ENCODE measurements at regions not wholly inside any gene's neighbourhood (a gene's known extent, or its start where the extent isn't known, plus 50 kb on each side); places are given as distances from the start of the nearest gene placed in this dataset.

DNA sequence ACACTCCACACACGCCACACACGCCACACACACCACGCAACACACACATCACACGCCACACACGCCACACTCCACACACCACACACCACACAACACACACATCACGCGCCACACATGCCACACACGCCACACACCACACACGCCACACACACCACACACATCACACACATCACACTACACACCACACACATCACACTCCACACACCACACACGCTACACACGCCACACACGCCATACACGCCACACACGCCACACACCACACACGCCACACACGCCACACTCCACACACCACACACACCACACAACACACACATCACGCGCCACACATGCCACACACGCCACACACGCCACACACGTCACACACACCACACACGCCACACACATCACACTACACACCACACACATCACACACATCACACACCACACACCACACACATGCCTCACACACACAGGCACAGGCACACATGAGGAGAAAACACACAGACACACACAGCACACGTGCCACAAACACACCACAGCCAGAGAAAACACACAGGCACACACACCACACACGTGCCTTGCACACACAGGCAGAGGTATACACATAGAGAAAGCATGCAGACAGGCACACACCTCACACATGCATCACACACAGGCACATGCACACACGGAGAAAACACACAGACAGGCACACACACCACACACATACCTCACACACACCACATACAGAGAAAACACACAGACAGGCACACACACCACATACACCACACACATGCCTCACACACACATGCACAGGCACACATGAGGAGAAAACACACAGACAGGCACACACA, 241.5 kb upstream of the MYT1L start:
- intact Hi-C loops (cut with DNase I): no loop called here
- 92 to 93% (median 93%) methylated on average over 25 of the region's 25 CpGs for WGBS, 3 donors
- no peaks in the 10 kb centered on the region for H3K4me1 ChIP-seq (ENCODE audit: insufficient read depth)
- H3K27me3 ChIP-seq: no peaks in the 10 kb centered on the region
- H3K9me3 ChIP-seq: no peaks in the 10 kb centered on the region
- H3K27ac ChIP-seq: no peak overlapping the region
- H3K4me3 ChIP-seq: no peak overlapping the region
- no peak for DNase-seq
- TF ChIP-seq EP300 (IDR thresholded peaks at IDR 0.05): no peak
- TF ChIP-seq, protein P1, sequence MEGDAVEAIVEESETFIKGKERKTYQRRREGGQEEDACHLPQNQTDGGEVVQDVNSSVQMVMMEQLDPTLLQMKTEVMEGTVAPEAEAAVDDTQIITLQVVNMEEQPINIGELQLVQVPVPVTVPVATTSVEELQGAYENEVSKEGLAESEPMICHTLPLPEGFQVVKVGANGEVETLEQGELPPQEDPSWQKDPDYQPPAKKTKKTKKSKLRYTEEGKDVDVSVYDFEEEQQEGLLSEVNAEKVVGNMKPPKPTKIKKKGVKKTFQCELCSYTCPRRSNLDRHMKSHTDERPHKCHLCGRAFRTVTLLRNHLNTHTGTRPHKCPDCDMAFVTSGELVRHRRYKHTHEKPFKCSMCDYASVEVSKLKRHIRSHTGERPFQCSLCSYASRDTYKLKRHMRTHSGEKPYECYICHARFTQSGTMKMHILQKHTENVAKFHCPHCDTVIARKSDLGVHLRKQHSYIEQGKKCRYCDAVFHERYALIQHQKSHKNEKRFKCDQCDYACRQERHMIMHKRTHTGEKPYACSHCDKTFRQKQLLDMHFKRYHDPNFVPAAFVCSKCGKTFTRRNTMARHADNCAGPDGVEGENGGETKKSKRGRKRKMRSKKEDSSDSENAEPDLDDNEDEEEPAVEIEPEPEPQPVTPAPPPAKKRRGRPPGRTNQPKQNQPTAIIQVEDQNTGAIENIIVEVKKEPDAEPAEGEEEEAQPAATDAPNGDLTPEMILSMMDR (IDR thresholded peaks at IDR 0.05): no peak
- H3K36me3 ChIP-seq: no peaks in the 10 kb centered on the region

DNA sequence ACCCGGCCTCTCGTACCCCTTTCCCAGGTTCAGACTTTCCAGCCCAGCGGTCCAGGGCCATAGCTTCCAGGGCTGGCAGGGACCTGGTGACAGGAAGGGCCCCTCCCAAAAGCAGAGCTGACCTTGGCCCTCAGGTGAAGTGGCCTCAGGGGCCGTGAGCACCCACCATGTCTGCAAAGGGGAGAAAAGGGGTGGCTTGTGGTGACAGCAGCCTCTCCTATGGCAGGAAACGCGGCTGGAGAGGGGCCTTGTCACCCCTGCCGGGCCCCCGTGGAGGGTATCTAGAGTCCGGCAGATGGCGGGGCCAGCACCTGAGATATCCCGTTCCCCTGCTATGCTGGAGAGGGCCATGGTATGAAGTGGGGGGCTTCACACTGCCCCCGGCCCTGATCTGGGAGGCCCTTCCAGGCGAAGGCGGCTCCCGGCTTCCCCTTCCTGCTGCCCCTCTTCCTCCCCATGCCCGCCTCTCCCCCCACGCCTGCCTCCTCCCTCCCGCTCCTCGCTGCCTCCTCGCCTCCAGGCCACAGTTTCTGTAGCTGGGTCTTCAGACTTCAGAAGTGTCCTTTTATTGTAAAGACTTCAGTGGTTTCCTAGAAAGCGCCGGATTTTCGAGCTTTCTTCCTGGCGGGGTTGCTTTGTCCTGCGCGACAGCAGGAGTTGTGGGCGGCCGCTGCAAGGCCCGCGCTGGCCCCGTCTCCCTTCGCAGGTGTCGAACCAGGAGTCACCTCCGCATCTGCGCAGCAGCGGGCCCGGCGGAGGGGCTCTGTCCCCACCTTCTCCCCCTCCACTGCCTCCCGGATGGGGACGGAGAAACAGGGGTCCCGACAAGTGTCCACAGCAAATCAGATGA, 240.5 kb upstream of the MYT1L start:
- intact Hi-C loops (cut with DNase I): no loop called here
- DNase-seq: no peak
- H3K27me3 ChIP-seq: no peaks in the 10 kb centered on the region
- no peaks in the 10 kb centered on the region for H3K36me3 ChIP-seq
- H3K4me1 ChIP-seq (ENCODE audit: insufficient read depth): no peaks in the 10 kb centered on the region
- 87 to 88% (median 88%) methylated on average over 39 to 41 of the region's 41 CpGs for WGBS, 3 donors
- TF ChIP-seq, protein P1 (IDR thresholded peaks at IDR 0.05): no peak
- no peaks in the 10 kb centered on the region for H3K9me3 ChIP-seq
- no peak overlapping the region for H3K27ac ChIP-seq
- no peak overlapping the region for H3K4me3 ChIP-seq

DNA sequence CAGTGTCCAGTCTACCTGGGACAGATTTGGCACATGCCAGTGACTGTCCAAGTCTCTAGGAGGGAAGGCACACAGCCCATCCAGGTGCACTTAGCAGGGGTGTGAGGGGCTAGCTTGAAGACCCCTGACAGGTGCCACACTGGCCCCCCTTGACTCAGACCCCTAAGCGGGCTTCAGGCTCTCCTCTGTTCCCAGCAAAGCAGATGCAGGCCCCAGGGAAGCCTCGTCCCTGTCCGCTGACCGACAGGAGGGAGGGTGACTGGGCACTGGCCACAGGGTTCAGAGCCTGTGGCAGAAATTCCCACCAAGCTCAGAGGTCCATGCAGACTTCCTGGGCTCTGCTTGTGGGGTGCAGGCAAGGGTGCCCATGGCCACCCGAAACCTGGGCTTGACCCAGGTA, 239.8 kb upstream of the MYT1L start:
- Histone ChIP-seq H3K9me3 (no peaks in the 10 kb centered on the region), H3K27me3 (no peaks in the 10 kb centered on the region), H3K27ac (no peak overlapping the region), H3K4me1 (ENCODE audit: insufficient read depth) (no peaks in the 10 kb centered on the region), H3K36me3 (no peaks in the 10 kb centered on the region), H3K4me3 (no peak overlapping the region)
- DNase-seq: no peak
- WGBS, 3 donors: 86 to 94% (median 86%) methylated on average over 5 of the region's 5 CpGs
- intact Hi-C loops (cut with DNase I): no loop called here
- no peak for TF ChIP-seq POLR2A (IDR thresholded peaks at IDR 0.05)
- TF ChIP-seq EP300 (IDR thresholded peaks at IDR 0.05): no peak
- TF ChIP-seq, protein P1 (IDR thresholded peaks at IDR 0.05): no peak

DNA sequence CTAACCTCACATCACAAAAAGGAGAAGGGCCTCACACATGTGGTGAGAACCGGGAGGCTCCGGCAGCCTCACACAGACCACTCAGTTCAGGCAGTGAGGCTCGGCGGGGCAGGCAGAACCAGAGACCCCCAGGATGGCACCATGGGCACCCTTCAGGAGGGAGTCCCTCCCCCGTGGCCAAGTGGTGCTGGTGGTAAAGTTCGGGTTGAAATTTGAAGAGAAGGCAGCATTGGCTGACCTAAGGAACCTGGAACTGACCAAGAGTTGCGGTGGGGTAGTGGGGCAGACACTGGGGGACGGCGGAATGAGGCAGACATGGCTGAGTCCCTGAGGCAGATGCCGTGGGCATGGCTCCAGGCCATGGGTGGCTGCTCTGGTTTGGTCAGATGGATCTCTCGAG, 239.3 kb upstream of the MYT1L start:
- H3K27ac ChIP-seq: no peak overlapping the region
- no peaks in the 10 kb centered on the region for H3K27me3 ChIP-seq
- TF ChIP-seq POLR2A (IDR thresholded peaks at IDR 0.05): no peak
- no peak for TF ChIP-seq EP300 (IDR thresholded peaks at IDR 0.05)
- TF ChIP-seq, protein P1 (IDR thresholded peaks at IDR 0.05): no peak
- no peaks in the 10 kb centered on the region for H3K4me1 ChIP-seq (ENCODE audit: insufficient read depth)
- no peak for DNase-seq
- H3K4me3 ChIP-seq: no peak overlapping the region
- WGBS, 3 donors: 81 to 85% (median 83%) methylated on average over 11 of the region's 11 CpGs
- no peaks in the 10 kb centered on the region for H3K9me3 ChIP-seq
- intact Hi-C loops (cut with DNase I): no loop called here
- H3K36me3 ChIP-seq: no peaks in the 10 kb centered on the region
